GM18505 (cell line): ENCODE measurements at regions not wholly inside any gene's neighbourhood (a gene's known extent, or its start where the extent isn't known, plus 50 kb on each side); places are given as distances from the start of the nearest gene placed in this dataset.

Source experiments
- ATAC-seq: cut with Tn5 transposase; IDR thresholded peaks from one replicate; pipeline ENCODE4 v1.9.1; 2021; ENCODE audit not compliant: unreplicated experiment
- POLR2A ChIP-seq: IDR thresholded peaks from 4 replicates; pipeline ENCODE4 v1.6.1; 2011; ENCODE audit warnings: borderline replicate concordance; ENCODE audit not compliant: insufficient read depth, insufficient read length; ENCODE audit errors: extremely low read depth

- TF ChIP-seq POLR2A = no peak
- ATAC-seq = no peak
Observed at GRCh38 chr1:82728206-82728605, 927.5 kb downstream of the ADGRL2 start.

DNA sequence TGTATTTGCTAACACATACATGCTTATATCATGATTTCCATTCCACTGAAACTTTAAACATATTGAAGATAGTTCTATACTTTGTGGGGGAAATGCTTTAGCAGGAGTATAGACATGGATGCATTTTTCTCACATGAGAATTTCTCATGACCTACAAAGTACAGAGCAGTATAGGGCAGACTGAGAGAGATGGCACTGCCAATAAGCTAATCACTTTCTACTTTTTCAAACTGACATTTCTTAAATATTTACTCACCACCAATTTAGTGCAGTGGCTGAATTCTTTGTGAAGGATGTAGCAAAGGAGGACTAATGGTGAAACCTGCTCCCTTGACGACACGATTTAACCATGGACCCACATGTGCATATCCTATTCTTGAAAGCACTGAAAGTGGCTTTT is 923.5 kb downstream of the ADGRL2 start:
- no peak for TF ChIP-seq POLR2A
- ATAC-seq = no peak

- no peak for TF ChIP-seq POLR2A
- no peak for ATAC-seq
Observed at GRCh38 chr1:82722608-82723007, 921.9 kb downstream of the ADGRL2 start.

GRCh38 chr1:82721702-82722101 is 921.0 kb downstream of the ADGRL2 start:
- no peak for ATAC-seq
- TF ChIP-seq POLR2A = no peak

- ATAC-seq = no peak
- no peak for TF ChIP-seq POLR2A
Observed at GRCh38 chr1:82718719-82719419, 918.1 kb downstream of the ADGRL2 start.

- TF ChIP-seq POLR2A = no peak
- no peak for ATAC-seq
Observed at GRCh38 chr1:82710091-82710490, 909.4 kb downstream of the ADGRL2 start.

DNA sequence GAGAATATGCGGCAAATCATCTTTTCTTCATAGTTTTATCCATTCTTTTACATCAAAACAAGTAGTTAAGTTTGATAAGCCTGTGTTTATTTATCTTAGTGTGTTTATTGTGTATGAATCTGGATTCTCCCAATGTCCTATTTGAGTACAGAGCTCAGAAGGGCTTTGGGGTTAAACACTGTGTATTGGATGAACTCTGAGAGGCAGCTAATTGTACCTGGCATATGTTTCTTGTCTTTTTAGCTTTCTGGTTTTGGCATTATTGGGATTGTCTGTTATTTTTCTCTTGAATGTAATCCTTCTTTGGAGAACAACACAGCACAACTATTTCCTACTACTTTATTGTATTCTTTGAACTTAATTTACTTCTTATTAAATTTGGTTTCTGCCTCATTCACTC is 906.9 kb downstream of the ADGRL2 start:
- ATAC-seq = no peak
- no peak for TF ChIP-seq POLR2A

- ATAC-seq = no peak
- TF ChIP-seq POLR2A = no peak
Observed at GRCh38 chr1:82706741-82707140, 906.0 kb downstream of the ADGRL2 start.

DNA sequence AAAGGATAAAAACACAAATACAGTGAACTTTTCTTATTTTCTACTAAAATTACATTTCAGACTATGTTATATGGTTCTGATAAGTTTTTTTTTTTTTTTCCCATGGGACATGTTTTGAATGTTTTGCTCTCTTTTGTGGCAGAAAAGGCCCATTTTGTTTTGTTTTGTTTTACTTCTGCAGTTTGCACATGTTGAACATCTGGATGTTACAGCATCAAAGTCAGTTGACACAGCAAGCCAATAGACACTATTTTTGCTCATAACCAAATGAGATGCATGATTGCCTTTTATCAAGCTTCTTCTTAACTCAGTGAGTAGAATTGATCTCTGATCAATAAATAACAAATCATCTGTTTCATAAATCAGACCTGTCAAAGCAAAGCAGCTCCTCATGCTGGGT is 904.2 kb downstream of the ADGRL2 start:
- no peak for ATAC-seq
- TF ChIP-seq POLR2A = no peak

- ATAC-seq = no peak
Observed at GRCh38 chr1:82704393-82704792, 903.7 kb downstream of the ADGRL2 start.

DNA sequence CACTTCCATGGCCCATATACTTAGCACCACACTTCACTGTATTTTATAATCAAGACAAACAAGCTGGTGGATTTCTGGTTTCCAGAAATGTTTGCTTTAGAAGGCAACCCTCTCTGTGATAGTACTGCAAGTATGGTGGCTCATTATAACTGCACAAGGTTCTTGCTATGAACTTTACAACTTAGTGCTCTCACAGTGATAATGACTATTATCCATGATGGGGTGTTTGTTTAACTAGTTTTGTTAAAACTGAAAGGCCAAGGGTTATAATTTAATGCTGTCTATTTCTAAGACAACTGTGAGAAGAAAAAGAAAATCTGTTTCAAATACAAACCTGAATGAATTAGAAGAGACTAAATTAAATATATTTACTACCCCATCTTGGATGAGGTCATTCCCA is 903.2 kb downstream of the ADGRL2 start:
- no peak for ATAC-seq
- no peak for TF ChIP-seq POLR2A

More at GRCh38 chr1:82704393-82704792, 903.7 kb downstream of the ADGRL2 start:
- no peak for TF ChIP-seq POLR2A

DNA sequence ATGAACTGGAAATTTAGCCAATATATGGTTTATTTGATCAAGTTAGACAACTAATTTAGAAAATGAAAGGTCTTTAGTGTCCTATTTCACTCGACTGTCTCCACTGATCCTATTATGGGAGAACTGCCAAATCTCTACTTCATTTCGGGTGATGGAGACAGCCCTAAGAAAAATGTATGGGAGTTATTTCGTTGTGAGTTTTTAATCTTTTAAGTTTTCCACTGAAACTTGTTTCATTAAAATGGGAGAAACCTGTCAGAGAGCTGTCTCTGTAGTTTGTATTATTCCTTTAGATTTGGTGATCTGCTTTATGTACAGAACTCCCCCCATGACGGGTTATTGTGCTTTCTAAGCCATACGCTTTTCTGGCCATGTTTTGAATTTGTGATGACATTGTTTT is 899.7 kb downstream of the ADGRL2 start:
- ATAC-seq = no peak
- no peak for TF ChIP-seq POLR2A

DNA sequence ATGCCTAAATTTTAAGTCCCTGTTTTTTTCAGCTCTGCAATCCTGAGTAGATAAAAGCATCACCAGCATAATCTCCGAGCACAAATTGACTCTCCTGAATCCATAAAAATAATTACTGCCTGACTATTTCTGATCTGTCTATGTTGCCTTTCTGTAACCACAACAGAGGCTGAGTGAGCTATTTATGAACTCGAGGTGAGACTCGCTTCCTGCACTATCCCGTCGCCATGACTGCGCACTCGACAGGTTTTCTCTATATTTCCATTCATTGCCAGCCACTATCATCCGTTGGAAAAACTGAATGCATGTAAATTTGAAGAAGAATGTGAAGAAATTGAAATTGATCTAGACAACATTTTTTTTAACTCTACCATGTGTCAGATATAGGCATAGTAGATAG is 897.2 kb downstream of the ADGRL2 start:
- no peak for ATAC-seq
- no peak for TF ChIP-seq POLR2A

DNA sequence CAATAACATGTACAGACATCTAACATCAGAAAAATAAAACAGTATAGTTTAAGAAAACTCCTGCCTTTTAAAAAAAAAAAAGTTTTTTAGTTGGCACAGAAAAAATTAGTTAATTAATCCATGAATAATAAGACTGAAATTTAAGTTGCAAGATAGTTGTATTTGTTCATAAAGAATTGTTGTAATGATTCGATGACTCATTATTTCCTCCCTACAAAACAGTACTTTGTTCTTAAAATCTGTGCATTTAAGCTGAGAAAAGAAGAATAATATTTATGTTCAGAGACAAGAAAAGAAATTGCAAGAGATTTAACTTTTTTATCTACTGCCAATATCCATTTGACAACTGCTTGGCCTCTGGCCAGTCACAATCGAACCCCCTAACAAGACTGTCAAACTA is 894.7 kb downstream of the ADGRL2 start:
- TF ChIP-seq POLR2A = no peak
- ATAC-seq = no peak

DNA sequence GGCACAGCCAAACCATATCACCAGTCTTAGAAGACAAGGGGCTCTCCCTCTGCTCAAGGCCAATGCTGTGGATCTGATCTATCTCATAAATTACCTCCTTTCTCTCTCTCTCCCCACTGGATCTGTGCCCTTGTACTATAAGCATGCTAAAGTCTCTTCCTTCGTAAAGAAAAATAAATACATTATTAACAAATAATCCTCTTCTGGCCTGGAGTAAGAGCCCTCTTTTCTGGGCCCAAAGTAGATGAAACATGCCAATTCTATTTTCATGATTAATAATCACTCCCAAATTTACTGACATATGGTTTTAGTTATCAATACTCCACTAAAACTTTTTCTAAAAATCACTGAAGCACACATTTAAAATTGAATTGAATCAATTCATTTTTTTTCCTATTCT is 889.7 kb downstream of the ADGRL2 start:
- no peak for ATAC-seq
- TF ChIP-seq POLR2A = no peak

- no peak for ATAC-seq
- TF ChIP-seq POLR2A = no peak
Observed at GRCh38 chr1:82689217-82689616, 888.5 kb downstream of the ADGRL2 start.

DNA sequence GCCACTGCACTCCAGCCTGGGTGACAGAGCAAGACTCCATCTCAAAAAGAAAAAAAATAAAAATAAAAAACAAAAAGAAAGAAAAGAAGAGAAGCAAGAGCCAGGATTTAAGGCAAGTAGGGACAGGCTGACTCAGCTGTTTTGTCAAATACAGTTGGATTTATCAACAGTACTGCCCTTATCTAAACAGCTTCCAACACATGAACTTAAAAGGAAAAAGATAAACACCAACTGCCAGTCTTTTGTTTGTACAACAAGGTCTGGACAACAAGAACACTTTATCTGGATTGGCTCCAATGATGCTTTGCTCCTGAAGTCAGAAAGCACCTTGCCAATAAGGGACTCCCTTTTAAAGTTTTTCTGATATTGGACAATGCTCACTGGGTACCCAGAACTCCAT is 886.0 kb downstream of the ADGRL2 start:
- ATAC-seq = no peak
- no peak for TF ChIP-seq POLR2A
